ENCODE measurements at regions not wholly inside any gene's neighbourhood (a gene's known extent, or its start where the extent isn't known, plus 50 kb on each side); places are given as distances from the start of the nearest gene placed in this dataset.

DNA sequence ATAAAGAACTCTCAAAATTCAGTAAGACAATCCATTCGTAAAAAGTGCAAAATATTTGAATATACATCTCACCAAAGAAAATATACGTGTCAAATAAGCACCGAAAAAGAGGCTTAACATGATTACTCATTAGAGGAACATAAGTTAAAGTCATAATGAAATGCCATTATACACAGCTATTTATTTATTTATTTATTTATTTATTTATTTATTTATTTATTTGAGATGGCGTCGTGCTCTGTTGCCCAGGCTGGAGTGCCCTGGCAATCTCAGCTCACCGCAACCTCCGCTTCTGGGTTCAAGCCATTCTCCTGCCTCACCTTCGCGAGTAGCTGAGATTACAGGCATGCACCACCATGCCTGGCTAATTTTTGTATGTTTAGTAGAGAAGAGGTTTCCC is 203.6 kb upstream of the UBASH3B start:
- Mint-ChIP-seq H3K27me3 (peaks cover 8 to 42% of the 10 kb centered on the region in 2 donors), H3K4me3 (no peak overlapping the region), H3K36me3 (no peaks in the 10 kb centered on the region), H3K4me1 (ENCODE audit: low read depth in 2 of 2) (no peaks in the 10 kb centered on the region), H3K9me3 (no peaks in the 10 kb centered on the region), H3K27ac (no peak overlapping the region)
- DNase-seq (ENCODE audit: low spot score) (no peak), ATAC-seq (no peak)

GRCh38 chr11:122441666-122442035 is 213.9 kb upstream of the UBASH3B start:
- ATAC-seq: no peak
- H3K9me3 Mint-ChIP-seq: no peaks in the 10 kb centered on the region
- no peaks in the 10 kb centered on the region for H3K4me1 Mint-ChIP-seq (ENCODE audit: low read depth in 2 of 2)

GRCh38 chr11:122440811-122441665 is 214.5 kb upstream of the UBASH3B start:
- Mint-ChIP-seq H3K4me3 (no peak overlapping the region), H3K27me3 (peaks cover 15 to 16% of the 10 kb centered on the region in 2 donors), H3K9me3 (no peaks in the 10 kb centered on the region), H3K4me1 (ENCODE audit: low read depth in 2 of 2) (no peaks in the 10 kb centered on the region), H3K27ac (no peak overlapping the region), H3K36me3 (no peaks in the 10 kb centered on the region)
- no peak for ATAC-seq
- DNase-seq (ENCODE audit: low spot score): no peak

More at GRCh38 chr11:122441666-122442035, 213.9 kb upstream of the UBASH3B start:
- H3K4me3 Mint-ChIP-seq: no peak overlapping the region
- H3K27me3 Mint-ChIP-seq: peaks cover 20 to 21% of the 10 kb centered on the region in 2 donors
- H3K36me3 Mint-ChIP-seq: no peaks in the 10 kb centered on the region
- DNase-seq (ENCODE audit: low spot score): no peak
- H3K27ac Mint-ChIP-seq: no peak overlapping the region

- Mint-ChIP-seq H3K9me3 (no peaks in the 10 kb centered on the region), H3K27ac (no peak overlapping the region)
- ATAC-seq: no peak
Observed at GRCh38 chr11:122439866-122440810, 215.4 kb upstream of the UBASH3B start.

GRCh38 chr11:122436188-122436555 is 219.3 kb upstream of the UBASH3B start:
- no peaks in the 10 kb centered on the region for H3K9me3 Mint-ChIP-seq
- H3K27ac Mint-ChIP-seq: no peak overlapping the region
- no peaks in the 10 kb centered on the region for H3K4me1 Mint-ChIP-seq (ENCODE audit: low read depth in 2 of 2)
- ATAC-seq (no peak), DNase-seq (ENCODE audit: low spot score) (no peak)
- H3K36me3 Mint-ChIP-seq: no peaks in the 10 kb centered on the region
- peaks cover 17 to 41% of the 10 kb centered on the region in 2 donors for H3K27me3 Mint-ChIP-seq
- no peak overlapping the region for H3K4me3 Mint-ChIP-seq

More at GRCh38 chr11:122439866-122440810, 215.4 kb upstream of the UBASH3B start:
- Mint-ChIP-seq H3K4me3 (peak overlapping the region; percentile 39), H3K4me1 (ENCODE audit: low read depth in 2 of 2) (no peaks in the 10 kb centered on the region), H3K36me3 (no peaks in the 10 kb centered on the region), H3K27me3 (peaks cover 15 to 25% of the 10 kb centered on the region in 2 donors)
- DNase-seq (ENCODE audit: low spot score): no peak

GRCh38 chr11:122435540-122436187 is 219.9 kb upstream of the UBASH3B start:
- DNase-seq (ENCODE audit: low spot score): no peak
- Mint-ChIP-seq H3K27ac (no peak overlapping the region), H3K27me3 (peaks cover 17 to 41% of the 10 kb centered on the region in 2 donors), H3K36me3 (no peaks in the 10 kb centered on the region), H3K4me1 (ENCODE audit: low read depth in 2 of 2) (no peaks in the 10 kb centered on the region), H3K4me3 (no peak overlapping the region), H3K9me3 (no peaks in the 10 kb centered on the region)
- no peak for ATAC-seq

GRCh38 chr11:122434786-122435185 is 220.7 kb upstream of the UBASH3B start:
- Mint-ChIP-seq H3K9me3 (no peaks in the 10 kb centered on the region), H3K4me1 (ENCODE audit: low read depth in 2 of 2) (no peaks in the 10 kb centered on the region), H3K4me3 (no peak overlapping the region), H3K36me3 (no peaks in the 10 kb centered on the region), H3K27me3 (peaks cover 10 to 32% of the 10 kb centered on the region in 2 donors), H3K27ac (no peak overlapping the region)
- ATAC-seq (no peak), DNase-seq (ENCODE audit: low spot score) (no peak)

- H3K4me3 Mint-ChIP-seq: no peak overlapping the region
- no peaks in the 10 kb centered on the region for H3K4me1 Mint-ChIP-seq (ENCODE audit: low read depth in 2 of 2)
- no peaks in the 10 kb centered on the region for H3K9me3 Mint-ChIP-seq
- ATAC-seq (no peak), DNase-seq (ENCODE audit: low spot score) (no peak)
- no peaks in the 10 kb centered on the region for H3K36me3 Mint-ChIP-seq
- peaks cover 10 to 38% of the 10 kb centered on the region in 2 donors for H3K27me3 Mint-ChIP-seq
- no peak overlapping the region for H3K27ac Mint-ChIP-seq
Observed at GRCh38 chr11:122430490-122430889, 225.0 kb upstream of the UBASH3B start.

DNA sequence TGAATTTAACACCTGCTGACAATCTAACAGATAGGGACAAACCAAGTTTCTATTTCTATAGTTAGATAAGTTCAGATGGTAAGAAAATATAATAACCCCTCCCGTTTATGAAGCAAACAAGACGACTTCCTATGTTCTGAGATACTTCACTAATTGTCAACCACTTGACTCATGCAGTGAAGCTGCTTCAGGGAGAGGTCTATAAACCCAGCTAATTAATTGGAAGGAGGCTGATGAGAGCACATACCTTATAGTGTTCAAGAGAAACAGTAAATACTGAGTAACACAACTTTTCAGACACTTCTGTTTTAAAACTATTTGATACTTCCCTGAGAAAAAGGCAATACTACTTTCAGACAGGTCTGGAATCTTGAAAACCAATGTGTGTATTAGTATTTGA is 229.4 kb upstream of the UBASH3B start:
- Mint-ChIP-seq H3K27ac (no peak overlapping the region), H3K4me1 (ENCODE audit: low read depth in 2 of 2) (no peaks in the 10 kb centered on the region), H3K9me3 (no peaks in the 10 kb centered on the region), H3K27me3 (peaks cover 10 to 40% of the 10 kb centered on the region in 2 donors), H3K36me3 (no peaks in the 10 kb centered on the region), H3K4me3 (no peak overlapping the region)
- ATAC-seq (no peak), DNase-seq (ENCODE audit: low spot score) (no peak)

- H3K9me3 Mint-ChIP-seq: no peaks in the 10 kb centered on the region
- H3K4me3 Mint-ChIP-seq: no peak overlapping the region
- no peak for DNase-seq (ENCODE audit: low spot score)
- H3K27ac Mint-ChIP-seq: no peak overlapping the region
- no peaks in the 10 kb centered on the region for H3K36me3 Mint-ChIP-seq
- ATAC-seq: no peak
- H3K4me1 Mint-ChIP-seq (ENCODE audit: low read depth in 2 of 2): no peaks in the 10 kb centered on the region
- H3K27me3 Mint-ChIP-seq: peaks cover 12 to 41% of the 10 kb centered on the region in 2 donors
Observed at GRCh38 chr11:122424636-122425035, 230.9 kb upstream of the UBASH3B start.

DNA sequence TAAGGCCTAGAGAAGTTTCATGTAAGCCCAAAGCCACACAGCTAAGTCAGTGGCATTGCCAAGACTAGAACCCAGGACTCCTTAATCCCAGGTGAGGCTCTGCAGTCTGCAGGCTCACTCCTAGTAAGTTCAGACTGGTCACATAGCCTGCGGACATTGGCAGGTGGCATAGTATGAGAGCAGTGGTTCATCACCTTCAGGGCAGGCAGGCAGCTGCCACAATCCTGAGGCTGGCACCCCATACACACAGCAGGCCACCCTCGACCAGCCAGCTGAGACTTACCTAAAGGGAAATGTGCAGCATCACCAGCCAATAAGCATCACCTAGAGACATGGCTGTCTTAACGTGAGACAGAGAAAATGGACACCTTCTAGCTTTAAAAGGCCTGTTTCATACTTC is 231.6 kb upstream of the UBASH3B start:
- peaks cover 12 to 39% of the 10 kb centered on the region in 2 donors for H3K27me3 Mint-ChIP-seq

GRCh38 chr11:122423273-122423672 is 232.2 kb upstream of the UBASH3B start:
- no peaks in the 10 kb centered on the region for H3K36me3 Mint-ChIP-seq
- no peaks in the 10 kb centered on the region for H3K4me1 Mint-ChIP-seq (ENCODE audit: low read depth in 2 of 2)
- no peak for ATAC-seq
- H3K9me3 Mint-ChIP-seq: no peaks in the 10 kb centered on the region
- no peak overlapping the region for H3K4me3 Mint-ChIP-seq
- no peak for DNase-seq (ENCODE audit: low spot score)
- no peak overlapping the region for H3K27ac Mint-ChIP-seq
- H3K27me3 Mint-ChIP-seq: peaks cover 12 to 37% of the 10 kb centered on the region in 2 donors

More for the DNA sequence above, 231.6 kb upstream of the UBASH3B start:
- ATAC-seq: no peak
- Mint-ChIP-seq H3K4me3 (no peak overlapping the region), H3K27ac (no peak overlapping the region), H3K9me3 (no peaks in the 10 kb centered on the region), H3K36me3 (no peaks in the 10 kb centered on the region), H3K4me1 (ENCODE audit: low read depth in 2 of 2) (no peaks in the 10 kb centered on the region)
- DNase-seq (ENCODE audit: low spot score): no peak

- ATAC-seq (no peak), DNase-seq (ENCODE audit: low spot score) (no peak)
- H3K4me3 Mint-ChIP-seq: no peak overlapping the region
- peaks cover 4% of the 10 kb centered on the region for H3K9me3 Mint-ChIP-seq
- no peaks in the 10 kb centered on the region for H3K4me1 Mint-ChIP-seq (ENCODE audit: low read depth in 2 of 2)
- no peak overlapping the region for H3K27ac Mint-ChIP-seq
- peaks cover 12 to 42% of the 10 kb centered on the region in 2 donors for H3K27me3 Mint-ChIP-seq
- H3K36me3 Mint-ChIP-seq: no peaks in the 10 kb centered on the region
Observed at GRCh38 chr11:122422682-122423081, 232.8 kb upstream of the UBASH3B start.

Data from natural killer cell treated with Interleukin-12 subunit alpha and Interleukin-12 subunit beta and Interleukin-15 and Interleukin-18, amount 100 ng/mL, for 72 hours (primary cell).